ENCODE measurements at regions not wholly inside any gene's neighbourhood (a gene's known extent, or its start where the extent isn't known, plus 50 kb on each side); places are given as distances from the start of the nearest gene placed in this dataset.
A peak's percentile ranks its signal among the peaks of the same experiment; 100 is the strongest.
"Not testable (repeated sequence)": the region's sequence is repeated elsewhere in the genome, so short reads cannot be mapped to it uniquely, and the experiment has no call there.

DNA sequence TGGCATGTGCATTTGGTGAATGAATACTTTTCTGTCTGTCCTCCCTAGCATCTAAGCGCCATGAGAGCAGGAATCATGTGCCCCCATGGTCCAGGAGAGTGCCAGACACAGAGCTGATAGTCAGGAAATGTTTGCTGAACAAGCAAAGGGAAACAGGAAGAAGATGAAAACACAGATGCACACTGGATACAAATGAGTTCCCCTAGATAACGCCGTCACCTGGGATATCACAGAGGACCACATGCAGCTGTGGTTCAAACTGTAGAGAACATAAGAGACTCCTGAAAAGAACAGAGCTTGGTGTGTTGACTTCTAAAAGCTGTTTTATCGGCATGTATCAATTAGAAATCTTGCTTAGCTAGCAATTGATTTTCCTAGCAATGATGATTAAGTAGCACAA, 293.7 kb downstream of the BTBD3 start:
- DNase-seq: no peak

DNA sequence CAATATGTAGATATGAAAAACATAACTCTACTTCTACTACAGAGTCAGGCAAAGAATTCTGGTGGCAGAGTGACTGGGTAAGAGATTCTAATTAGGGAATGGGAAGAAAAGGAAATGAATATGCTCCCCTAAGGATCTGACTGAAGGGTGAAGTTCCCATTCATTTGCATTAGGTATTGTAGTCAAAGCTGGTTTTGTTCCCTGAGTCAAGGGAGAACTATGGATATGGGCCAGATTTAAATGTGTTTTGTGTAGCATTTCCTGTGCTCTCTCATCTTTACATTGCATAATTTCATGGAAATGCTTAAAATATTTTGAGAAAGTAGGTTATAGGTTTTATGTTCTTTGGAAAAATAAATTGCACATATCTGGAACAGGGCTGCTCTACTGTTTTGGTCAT, 299.7 kb downstream of the BTBD3 start:
- peak in 1 of 2 experiments; percentile 10 for DNase-seq

DNA sequence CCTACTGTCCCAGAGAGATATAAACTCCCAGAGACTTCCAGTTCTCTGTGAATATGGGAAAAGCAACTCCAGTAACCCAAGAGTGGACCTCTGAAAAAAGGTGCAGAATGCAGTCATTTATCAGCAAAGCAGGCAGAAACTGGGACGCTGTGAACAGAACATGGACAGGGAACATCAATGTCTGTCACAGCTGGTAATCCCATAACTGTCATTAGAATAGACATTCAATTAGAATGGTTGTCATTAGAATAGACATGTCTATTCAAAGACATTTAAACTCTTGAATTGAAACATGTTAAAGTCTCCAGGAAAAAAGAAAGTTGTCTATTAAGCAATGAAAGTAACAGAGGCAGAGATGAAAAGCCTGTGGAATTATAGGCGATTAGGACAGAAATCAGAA, 302.1 kb downstream of the BTBD3 start:
- no peak for DNase-seq

DNA sequence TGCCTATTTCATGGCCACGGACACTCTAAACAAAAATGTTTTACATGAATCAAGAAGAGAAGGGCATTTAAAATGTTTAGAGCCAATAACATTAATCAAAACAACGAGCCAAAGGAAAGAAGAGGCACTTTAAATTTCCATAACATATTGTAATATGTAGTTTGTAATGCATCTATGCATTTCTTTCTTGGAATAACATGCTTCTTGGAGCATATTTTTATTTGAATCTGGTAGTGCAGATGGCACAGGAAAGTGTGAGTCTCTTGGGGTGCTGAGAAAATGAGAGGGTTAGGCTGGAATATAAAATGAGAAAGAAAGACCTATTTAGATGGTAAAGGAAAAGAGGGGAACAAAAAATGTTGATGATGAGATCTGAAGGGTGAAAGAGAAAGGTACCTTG, 305.4 kb downstream of the BTBD3 start:
- no peak for DNase-seq

DNA sequence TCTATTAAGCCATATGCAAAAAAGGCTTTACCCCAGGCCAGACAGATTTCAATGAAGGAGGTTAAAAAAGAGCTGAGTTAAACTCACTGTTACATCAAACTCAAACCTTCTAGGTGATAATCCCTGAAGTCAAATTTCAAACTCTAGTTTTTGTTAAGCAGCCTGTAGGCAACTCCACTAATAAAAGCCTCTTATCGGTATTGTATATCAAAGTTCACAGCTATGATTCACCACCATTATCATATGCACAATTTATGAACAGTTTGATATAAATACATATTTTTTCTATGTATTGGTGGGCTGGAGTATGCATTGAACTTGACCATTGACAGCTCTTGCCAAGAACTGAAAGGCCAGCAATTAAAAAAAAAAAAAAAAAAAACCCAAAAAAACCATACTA, 308.2 kb downstream of the BTBD3 start:
- DNase-seq: no peak

DNA sequence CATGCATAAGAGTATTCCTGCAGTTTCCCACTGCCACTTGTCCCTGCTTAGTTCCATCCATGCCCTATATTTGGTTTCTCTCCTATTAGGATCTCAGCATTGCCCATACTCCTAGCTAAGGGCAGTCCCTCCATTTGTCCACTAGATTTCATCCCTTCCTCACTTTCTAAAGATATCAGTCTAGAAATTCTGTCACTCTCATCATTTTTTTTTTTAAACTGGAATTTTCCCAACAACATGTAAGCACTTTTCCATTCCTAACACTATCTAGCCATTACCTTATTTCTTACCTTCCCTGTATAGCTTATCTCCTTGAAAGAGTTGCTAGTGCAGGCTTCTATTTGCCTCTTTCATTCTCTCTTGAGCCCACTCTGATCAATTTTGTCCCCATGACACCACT, 312.2 kb downstream of the BTBD3 start:
- DNase-seq: no peak

DNA sequence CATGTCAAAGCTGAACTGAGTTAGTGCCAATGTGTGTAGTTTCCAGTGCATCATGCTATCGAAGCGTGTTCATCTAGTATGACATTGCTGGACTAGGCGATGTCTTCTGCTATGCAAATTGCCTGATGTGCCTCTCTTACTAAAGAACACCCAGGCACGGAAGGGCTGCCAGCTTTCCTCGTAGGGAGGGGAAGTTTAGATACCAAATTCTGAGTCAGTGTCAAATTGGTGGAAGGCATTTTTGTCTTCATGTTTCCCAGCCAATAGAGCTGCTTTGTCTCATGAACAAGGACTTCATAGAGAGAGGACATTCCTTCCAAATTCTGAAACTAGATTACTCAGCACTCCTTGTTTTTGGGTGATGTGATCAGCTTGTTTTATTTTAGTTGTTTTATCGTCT, 320.1 kb downstream of the BTBD3 start:
- peak in 1 of 2 experiments; percentile 5 for DNase-seq

DNA sequence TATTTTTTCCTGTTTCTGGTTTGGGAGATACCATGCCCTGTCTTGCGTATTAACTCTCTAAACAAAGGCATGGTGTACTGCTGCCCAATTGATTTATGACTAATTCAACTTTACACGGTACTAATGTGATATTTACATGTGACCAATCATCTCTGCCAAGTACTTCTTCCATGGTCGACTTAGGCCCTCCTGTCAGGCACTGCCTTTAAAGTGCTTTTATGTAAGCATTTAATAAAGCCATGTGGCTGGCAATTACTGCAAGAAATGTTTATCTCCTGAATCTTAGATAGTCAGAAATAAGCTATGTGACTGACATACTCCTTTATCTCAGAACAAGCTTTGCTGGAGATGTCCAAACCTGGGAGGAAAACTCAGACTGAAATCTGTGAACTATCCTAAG, 323.4 kb downstream of the BTBD3 start:
- no peak for DNase-seq

DNA sequence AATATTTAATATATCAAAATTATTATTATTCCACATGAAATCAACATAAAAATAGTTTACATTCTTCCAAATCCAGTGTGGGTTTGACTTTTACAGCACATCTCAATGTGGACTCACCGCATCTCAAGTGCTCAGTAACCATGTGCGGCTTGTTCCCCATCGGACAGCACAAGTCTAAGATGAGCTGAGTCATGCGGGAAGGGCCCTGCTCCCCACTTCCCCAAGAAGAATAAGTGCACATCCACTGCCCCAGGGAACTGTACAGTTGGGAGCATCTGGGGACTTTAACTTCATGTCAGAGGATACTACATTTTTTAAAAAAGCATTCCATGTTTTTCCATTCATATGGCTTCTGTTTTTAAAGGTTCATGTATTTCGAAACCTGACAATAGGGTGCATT, 325.6 kb downstream of the BTBD3 start:
- no peak for DNase-seq

DNA sequence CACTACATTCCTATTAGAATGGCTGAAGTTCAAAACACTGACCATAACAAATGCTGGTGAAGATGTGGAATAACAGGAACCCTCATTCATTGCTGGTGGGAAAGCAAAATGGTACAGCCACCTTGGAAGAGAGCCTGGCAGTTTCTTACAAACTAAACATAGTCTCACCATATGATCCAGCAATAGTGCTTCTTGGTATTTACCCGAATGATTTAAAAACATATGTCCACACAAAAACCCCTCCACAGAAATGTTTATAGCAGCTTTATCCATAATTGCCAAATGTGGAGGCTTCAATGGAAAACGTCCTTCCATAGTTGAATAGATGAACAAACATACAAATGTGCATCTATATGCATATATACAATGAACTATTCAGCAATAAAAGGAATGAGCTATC, 330.8 kb downstream of the BTBD3 start:
- no peak for DNase-seq

DNA sequence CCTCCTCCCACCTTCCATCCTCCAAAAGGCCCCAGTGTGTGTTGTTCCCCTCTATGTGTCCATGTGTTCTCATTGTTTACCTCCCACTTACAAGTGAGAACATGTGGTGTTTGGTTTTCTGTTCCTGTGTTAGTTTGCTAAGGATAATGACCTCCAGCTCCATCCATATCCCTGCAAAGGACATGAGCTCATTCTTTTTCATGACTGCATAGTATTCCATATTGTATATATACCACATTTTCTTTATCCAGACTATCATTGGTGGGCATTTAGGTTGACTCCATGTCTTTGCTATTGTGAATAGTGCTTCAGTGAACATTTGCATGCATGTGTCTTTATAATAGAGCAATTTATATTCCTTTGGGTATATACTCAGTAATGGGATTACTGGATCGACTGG, 333.0 kb downstream of the BTBD3 start:
- DNase-seq: not testable (repeated sequence)

DNA sequence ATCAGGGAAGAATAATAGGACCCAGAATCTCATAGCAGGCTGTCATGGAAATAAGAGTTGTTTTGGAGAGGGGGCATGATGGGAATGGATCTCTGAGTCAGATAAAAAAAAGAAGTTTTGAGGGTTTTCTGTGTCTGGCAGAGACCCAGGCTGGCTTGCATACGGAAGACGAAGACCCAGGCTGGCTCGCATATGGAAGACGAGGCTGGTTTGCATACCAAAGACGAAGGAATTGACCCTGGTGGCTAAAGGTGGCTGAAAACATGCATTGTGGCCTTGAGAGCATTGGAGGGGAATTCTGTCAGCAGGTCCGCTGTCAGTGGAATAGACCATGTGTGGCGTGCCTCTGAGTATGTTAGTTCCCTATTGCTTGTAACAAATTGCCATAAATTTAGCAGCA, 335.1 kb downstream of the BTBD3 start:
- no peak for DNase-seq

DNA sequence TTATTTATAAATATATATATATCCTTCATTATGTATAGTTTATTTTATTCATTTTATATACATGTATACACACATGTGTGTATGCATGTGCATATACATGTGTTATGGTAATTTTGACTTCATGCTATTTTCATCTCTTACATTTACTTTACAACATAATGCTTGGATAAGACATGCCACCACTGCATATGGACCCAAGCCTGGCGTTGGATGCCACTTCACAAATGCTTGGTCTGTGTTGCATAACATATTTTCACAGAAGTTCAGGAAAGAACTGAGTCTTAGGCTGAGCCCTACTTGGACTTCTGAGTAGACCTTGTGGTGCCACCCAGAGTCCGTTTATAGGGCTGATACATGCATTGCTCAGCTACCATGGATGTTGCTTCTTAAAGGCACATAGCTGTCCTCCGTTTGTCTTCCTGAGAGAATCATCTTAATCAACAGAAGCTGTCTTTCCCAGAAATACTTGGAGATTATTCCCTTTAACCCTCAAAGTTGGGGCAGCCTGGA, 337.8 kb downstream of the BTBD3 start:
- peak; percentile 27 for DNase-seq

DNA sequence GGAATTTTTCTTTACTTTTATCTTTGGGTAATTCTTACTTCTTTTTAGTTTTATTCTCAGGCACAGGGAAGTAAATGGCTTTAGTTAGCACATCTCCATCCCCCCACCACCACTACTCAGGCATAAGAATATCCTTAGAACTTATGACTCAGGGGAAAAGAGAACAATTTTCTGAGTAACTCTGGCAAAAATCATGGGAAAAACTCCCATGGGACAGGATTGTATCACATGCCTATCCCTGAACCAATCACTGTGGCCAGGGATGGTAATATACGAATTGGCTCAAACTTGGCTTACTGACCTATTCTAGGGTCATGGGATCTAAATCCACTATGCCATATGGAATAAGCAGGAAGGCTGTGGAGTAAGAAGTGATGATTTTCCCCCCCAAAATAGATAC, 339.1 kb downstream of the BTBD3 start:
- no peak for DNase-seq

DNA sequence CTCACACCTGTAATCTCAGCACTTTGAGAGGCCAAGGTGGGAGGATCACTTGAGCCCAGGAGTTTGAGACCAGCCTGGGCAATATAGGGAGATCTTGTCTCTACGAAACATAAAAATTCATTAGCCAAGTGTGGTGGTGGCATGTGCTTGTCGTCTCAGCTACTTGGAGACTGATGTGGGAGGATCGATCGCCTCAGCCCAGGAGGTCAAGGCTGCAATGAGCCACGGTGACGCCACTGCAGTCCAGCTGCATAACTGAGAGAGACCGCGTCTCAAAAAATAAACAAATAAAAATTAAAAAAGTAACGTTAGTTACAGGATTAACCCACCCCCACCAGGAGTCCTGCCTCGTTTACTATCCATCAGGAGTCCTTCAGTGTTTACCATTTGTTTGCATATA, 345.1 kb downstream of the BTBD3 start:
- DNase-seq: peak; percentile 76 to 77

DNA sequence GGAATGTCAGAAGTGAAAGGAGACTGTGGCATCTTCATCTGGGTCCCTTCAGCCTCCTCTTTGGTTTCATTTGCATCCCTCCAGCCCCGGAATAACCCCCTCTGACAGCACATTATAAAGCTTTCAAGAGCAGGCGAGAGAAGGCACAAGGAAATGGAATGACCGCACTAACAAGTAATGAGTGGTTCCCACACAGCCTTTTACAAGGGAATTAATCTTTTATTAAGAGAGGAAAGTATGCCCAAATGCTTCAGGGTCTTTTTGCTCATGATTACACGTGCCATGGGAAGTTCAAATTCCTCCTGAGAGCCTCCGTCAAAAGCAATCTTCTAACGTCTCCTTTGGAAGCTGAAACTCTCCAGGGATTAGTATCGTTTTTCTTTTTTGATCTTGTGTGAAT, 347.0 kb downstream of the BTBD3 start:
- peak in 1 of 2 experiments; percentile 26 for DNase-seq

DNA sequence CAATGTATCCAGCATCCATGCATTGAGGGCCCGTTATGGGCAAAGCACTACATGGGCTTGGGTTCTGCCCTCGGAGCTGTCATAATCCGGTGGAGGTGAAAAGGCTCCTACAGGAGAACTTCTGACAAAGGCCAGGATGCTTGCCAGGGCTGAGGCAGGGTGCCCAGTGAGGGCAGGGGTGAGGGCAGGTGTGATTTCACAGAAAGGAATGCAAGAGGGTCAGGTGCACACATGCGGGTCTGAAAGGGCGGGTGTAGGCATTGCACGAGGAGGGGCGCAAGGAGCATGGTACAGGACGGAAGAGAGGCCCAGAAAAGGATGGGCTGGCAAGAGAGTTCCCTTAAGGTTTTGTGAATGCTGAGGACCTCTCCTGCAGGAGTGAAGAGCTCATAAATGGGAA, 348.0 kb downstream of the BTBD3 start:
- DNase-seq: no peak

DNA sequence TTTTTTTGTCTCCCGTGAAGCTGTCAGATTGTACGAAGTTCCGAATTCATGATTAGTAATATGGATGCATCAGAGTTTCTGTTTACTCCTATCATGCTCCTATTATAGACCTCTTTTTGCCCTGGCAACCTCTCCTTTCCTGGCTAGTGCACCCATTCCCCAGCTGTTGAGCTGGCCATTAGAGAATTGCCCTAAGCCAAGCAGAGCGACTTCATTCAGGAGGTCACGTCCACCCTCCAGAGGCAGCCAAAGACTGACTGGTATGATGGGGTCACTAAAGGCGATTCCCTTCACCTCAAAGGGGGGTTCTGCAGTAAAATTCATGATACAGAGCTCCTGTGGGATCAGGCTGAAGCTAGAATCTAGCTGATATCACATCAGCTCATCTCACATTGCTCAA, 351.9 kb downstream of the BTBD3 start:
- DNase-seq: no peak

DNA sequence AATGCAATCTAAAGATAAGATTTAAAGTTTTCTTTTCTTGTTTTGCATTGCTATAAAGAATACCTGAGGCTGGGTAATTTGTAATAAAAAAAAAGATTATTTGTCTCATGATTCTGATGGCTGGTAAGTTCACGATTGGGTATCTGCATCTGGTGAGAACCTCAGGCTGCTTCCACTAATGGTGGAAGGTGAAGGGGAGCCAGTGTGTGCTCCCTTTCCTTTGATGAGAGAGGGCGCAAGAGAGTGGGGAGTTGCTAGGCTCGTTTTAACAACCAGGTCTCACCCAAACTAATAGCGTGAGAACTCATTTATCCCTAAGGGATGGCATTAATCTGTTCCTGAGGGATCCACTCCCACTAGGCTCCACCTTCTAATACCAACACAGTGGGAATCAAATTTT, 353.2 kb downstream of the BTBD3 start:
- no peak for DNase-seq

DNA sequence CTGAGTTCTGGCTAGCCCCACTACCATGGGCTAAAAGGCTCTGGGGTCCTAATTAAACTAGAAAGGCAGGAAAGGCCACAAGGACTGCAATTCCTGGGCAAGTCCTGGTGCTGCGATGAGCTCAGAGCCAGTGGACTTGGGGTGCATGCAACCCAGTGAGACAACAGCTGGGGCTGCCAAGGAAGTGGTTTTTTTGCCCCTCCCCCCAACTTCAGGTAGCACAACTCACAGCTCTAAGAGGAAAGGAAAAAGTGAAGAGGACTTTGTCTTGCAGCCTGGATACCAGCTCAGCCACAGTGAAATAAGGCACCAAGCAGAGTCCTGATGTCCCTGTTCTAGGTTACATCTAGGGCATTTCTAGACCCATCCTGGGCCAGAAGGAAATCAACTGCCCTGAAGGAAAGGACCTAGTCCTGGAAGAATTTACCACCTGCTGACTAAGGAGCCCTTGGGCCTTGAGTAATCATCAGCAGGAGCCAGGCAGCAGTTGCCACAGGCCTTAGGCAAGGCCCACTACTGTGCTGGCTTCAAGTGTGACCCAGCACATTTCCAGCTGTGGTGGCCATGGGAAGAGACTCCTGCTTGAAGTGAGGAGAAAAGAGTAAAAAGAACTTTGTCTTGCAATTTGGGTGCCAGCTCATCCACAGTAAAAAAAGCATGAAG, 358.4 kb downstream of the BTBD3 start:
- no peak for DNase-seq

DNA sequence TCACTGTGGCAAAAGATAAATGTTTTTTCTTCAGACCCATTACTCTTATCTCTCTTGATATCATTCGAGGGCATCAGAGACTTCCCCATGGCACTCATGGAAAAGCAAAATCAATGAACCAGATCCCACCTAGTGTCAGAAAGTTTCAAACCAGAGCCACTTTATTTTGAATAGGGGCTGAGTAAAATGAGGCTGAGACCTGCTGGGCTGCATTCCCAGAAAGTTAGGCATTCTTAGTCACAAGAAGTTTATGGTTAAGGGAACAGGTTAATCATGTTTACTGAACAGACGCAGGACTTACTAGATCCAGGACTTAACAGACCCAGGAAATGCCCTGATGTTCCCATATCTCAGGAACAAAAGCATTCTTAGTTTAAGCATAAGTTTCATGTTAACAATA, 369.9 kb downstream of the BTBD3 start:
- no peak for DNase-seq

DNA sequence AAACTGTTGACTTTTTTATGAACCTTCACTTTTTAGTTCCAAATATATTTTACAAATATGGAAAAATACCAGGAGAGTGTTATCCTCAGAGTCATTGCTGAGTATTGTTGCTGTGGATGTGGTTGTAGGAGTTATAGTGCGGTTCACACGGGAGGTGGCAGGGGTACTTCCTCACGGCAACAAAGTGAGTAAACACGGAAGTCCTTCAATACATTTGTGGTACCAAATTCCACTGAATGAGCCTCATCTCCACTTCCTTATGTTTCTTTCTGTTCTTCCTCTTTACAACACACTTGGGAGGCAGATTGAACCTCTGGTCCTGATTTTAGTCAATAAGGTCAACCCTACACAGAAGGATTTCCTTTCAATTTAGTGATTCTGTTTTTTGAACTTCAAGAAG, 371.8 kb downstream of the BTBD3 start:
- no peak for DNase-seq

DNA sequence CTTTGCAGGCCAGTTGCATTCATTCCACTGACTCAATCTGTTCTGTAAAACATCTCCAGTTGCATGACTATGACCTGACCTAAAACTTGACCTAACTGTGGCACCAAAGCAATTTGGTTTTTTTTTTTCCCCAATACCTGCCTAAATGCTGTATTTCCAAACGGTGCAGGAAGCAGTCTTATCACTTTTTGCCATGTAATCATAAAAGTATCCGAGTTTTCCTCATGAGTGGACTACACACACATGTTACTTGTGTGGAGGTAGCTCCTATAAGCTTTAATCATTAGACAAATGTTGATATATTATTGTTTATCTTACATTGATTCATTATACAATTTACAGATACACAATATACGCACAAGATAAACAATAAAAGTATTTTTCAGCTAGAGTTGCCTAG, 373.7 kb downstream of the BTBD3 start:
- no peak for DNase-seq

DNA sequence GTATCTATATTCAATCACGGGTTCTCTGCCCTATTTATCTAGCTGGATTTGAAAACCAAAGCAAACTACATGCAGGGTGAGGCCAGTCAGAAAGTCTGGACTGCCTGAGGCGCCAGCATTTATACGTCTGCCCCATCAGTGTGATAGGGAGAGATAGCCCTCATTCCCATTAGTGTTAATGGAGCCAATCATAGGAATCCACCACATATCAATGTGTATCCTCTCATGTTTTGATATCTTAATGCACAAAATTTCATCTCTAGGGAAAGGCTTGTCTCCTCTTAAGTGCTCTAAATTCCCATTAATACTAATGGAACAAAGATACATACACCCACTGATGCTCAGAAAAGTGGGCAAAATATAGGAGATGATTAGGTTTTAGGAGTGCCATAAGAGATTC, 376.2 kb downstream of the BTBD3 start:
- DNase-seq: no peak

DNA sequence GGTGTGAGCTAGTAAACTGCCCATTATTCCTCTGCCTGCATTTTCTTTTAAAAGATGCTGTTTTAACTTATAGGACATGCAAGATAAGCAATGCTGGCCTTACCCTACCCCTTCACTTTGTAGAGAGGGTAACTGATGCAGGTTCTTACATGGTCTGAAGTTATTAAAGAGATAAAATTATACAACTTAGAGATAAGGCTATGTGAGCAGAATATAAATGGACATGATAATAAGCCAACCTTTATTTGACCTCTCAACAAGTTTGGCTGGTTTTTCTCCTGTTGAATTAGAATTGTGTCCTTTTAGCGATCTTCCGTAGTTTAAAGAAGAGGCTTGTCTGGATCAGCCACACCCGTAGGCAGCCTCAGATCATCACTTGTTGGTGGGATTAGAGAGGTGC, 377.0 kb downstream of the BTBD3 start:
- DNase-seq: no peak

All from NCI-H526 (cell line).